SK-N-SH (cell line): ENCODE measurements at regions not wholly inside any gene's neighbourhood (a gene's known extent, or its start where the extent isn't known, plus 50 kb on each side); places are given as distances from the start of the nearest gene placed in this dataset.

Experiments used
- CTCF ChIA-PET: fragments of 300-600, 350-600 bp; formaldehyde crosslinking; extraction: SDS; loops from one replicate; lab custom pipeline; 2021; lab: Yijun Ruan, JAX
- POLR2A ChIA-PET: fragments of 350-600 bp; sonication (Branson Sonifier 250); formaldehyde crosslinking; extraction: SDS; loops from one replicate; lab custom pipeline; 2020; ENCODE audit warnings: antibody characterized with exemption, inconsistent platforms; lab: Yijun Ruan, JAX
- DNase-seq: peaks from one replicate; pipeline ENCODE4 v3.0.0; 2012
- H2AFZ ChIP-seq: fragments of 200-600 bp; sonication (generic); 2 replicates; pipeline ENCODE4 v1.8.1; 2016; ENCODE audit warnings: antibody characterized with exemption, mild to moderate bottlenecking, low read depth
- H3F3A ChIP-seq: fragments of 200-600 bp; sonication (generic); replicated peaks from 2 replicates; pipeline ENCODE3; 2016; ENCODE audit warnings: antibody characterized with exemption, mild to moderate bottlenecking; ENCODE audit not compliant: insufficient read depth
- H3K27ac ChIP-seq, 2 experiments: fragments of 200-500 bp in 1 of 2; fragments of 200-600 bp in 1 of 2; sonication (Bioruptor generic) in 1 of 2; sonication (generic), shearing (Covaris generic) in 1 of 2; 2 replicates each; pipeline versions ENCODE4 v1.5.1 to v1.6.1; 2014 to 2016; ENCODE audit warnings: low read depth in 2 of 2, inconsistent platforms in 1 of 2, low read length in 1 of 2, mild to moderate bottlenecking in 1 of 2, mixed read lengths in 1 of 2
- H3K27me3 ChIP-seq: fragments of 200-600 bp; sonication (generic), shearing (Covaris generic); 2 replicates; pipeline ENCODE4 v1.6.1; 2016; ENCODE audit warnings: mixed run types; ENCODE audit not compliant: insufficient read depth
- H3K36me3 ChIP-seq, 2 experiments: fragments of 200-500 bp in 1 of 2; fragments of 200-600 bp in 1 of 2; sonication (Bioruptor generic) in 1 of 2; sonication (generic) in 1 of 2; replicated peaks in 1 of 2; 2 replicates each; pipeline versions ENCODE3 to v1.5.1; 2014 to 2016; ENCODE audit warnings: low read length in 1 of 2, mild to moderate bottlenecking in 1 of 2; ENCODE audit not compliant: insufficient read depth in 2 of 2, control insufficient read depth in 1 of 2
- H3K4me1 ChIP-seq, 2 experiments: fragments of 200-500 bp in 1 of 2; fragments of 200-600 bp in 1 of 2; sonication (Bioruptor generic) in 1 of 2; sonication (generic), shearing (Covaris generic) in 1 of 2; 2 replicates each; pipeline versions ENCODE4 v1.5.1 to v1.6.1; 2014 to 2016; ENCODE audit warnings: low read depth in 1 of 2, low read length in 1 of 2, mixed run types in 1 of 2; ENCODE audit not compliant: insufficient read depth in 2 of 2, control insufficient read depth in 1 of 2
- H3K4me2 ChIP-seq: fragments of 200-600 bp; sonication (generic), shearing (Covaris generic); 2 replicates; pipeline ENCODE4 v1.6.1; 2017; ENCODE audit warnings: mixed run types
- H3K4me3 ChIP-seq, 2 experiments: fragments of 200-500 bp in 1 of 2; fragments of 200-600 bp in 1 of 2; sonication (Bioruptor generic) in 1 of 2; sonication (generic), shearing (Covaris generic) in 1 of 2; 2 replicates each; pipeline versions ENCODE4 v1.5.1 to v1.8.1; 2014 to 2016; ENCODE audit warnings: low read depth in 2 of 2, inconsistent platforms in 1 of 2, low read length in 1 of 2, mild to moderate bottlenecking in 1 of 2, mixed read lengths in 1 of 2, moderate library complexity in 1 of 2
- H3K79me2 ChIP-seq: fragments of 200-600 bp; sonication (generic); 2 replicates; pipeline ENCODE4 v1.8.1; 2017; ENCODE audit warnings: mild to moderate bottlenecking; ENCODE audit not compliant: insufficient read depth
- H3K9ac ChIP-seq: fragments of 200-600 bp; sonication (generic); 2 replicates; pipeline ENCODE4 v1.6.1; 2017; ENCODE audit warnings: mixed run types
- H3K9me2 ChIP-seq: fragments of 200-600 bp; sonication (generic); 2 replicates; pipeline ENCODE4 v1.6.1; 2017; ENCODE audit warnings: mixed run types
- H3K9me3 ChIP-seq: fragments of 200-600 bp; sonication (generic); 2 replicates; pipeline ENCODE4 v1.6.1; 2017; ENCODE audit warnings: mixed run types, mild to moderate bottlenecking, moderate library complexity
- H4K20me1 ChIP-seq: fragments of 200-600 bp; sonication (generic); 2 replicates; pipeline ENCODE4 v1.6.1; 2017; ENCODE audit warnings: mild to moderate bottlenecking, mixed run types; ENCODE audit not compliant: insufficient read depth
- CHD2 ChIP-seq: fragments of 150-350 bp; IDR thresholded peaks from 2 replicates; pipeline ENCODE4 v1.6.1; 2018; ENCODE audit warnings: low read length; ENCODE audit not compliant: partially characterized antibody
- ELF1 ChIP-seq: IDR thresholded peaks from 2 replicates; pipeline ENCODE4 v1.4.0; 2012
- FOSL2 ChIP-seq: IDR thresholded peaks from 2 replicates; pipeline ENCODE4 v1.4.0; 2012; ENCODE audit warnings: low read depth, mild to moderate bottlenecking, moderate library complexity, borderline replicate concordance
- GABPA ChIP-seq: IDR thresholded peaks from 2 replicates; pipeline ENCODE4 v1.4.0; 2012; ENCODE audit warnings: low read depth, mild to moderate bottlenecking
- GATA2 ChIP-seq: sonication (generic); formaldehyde crosslinking; IDR thresholded peaks from 2 replicates; pipeline ENCODE4 v1.5.0; 2020; ENCODE audit warnings: mild to moderate bottlenecking, missing genetic modification reagents
- MEF2A ChIP-seq: IDR thresholded peaks from 2 replicates; pipeline ENCODE4 v1.4.0; 2012; ENCODE audit warnings: low read depth, borderline replicate concordance
- MXI1 ChIP-seq: IDR thresholded peaks from 2 replicates; pipeline ENCODE4 v1.6.1; 2012; ENCODE audit warnings: mild to moderate bottlenecking, low read depth, low read length, improper control_type of control experiment
- NFIC ChIP-seq: IDR thresholded peaks from 2 replicates; pipeline ENCODE4 v1.4.0; 2012; ENCODE audit warnings: borderline replicate concordance
- NRF1 ChIP-seq: IDR thresholded peaks from 2 replicates; pipeline ENCODE4 v1.6.1; 2012; ENCODE audit warnings: low read depth, mild to moderate bottlenecking, low read length
- RXRA ChIP-seq: IDR thresholded peaks from 2 replicates; pipeline ENCODE4 v1.4.0; 2012; ENCODE audit warnings: low read depth, mild to moderate bottlenecking, borderline replicate concordance
- SMC3 ChIP-seq: IDR thresholded peaks from 2 replicates; pipeline ENCODE4 v1.6.1; 2012; ENCODE audit warnings: low read depth, low read length, improper control_type of control experiment
- TAF1 ChIP-seq: IDR thresholded peaks from 2 replicates; pipeline ENCODE4 v1.6.1; 2012; ENCODE audit warnings: low read depth, mild to moderate bottlenecking, low read length, moderate library complexity, borderline replicate concordance
- TCF12 ChIP-seq: IDR thresholded peaks from 2 replicates; pipeline ENCODE4 v1.4.0; 2012
- WGBS: methylation state at CpG from one replicate; pipeline ENCODE4 v1.1.6; 2017; ENCODE audit warnings: low lambda C conversion rate; 5-methylcytosine and 5-hydroxymethylcytosine counted together
- TF ChIP-seq, protein P1 (sequence below): IDR thresholded peaks from 2 replicates; pipeline ENCODE4 v1.4.0; 2012; ENCODE audit warnings: low read depth, borderline replicate concordance

DNA sequence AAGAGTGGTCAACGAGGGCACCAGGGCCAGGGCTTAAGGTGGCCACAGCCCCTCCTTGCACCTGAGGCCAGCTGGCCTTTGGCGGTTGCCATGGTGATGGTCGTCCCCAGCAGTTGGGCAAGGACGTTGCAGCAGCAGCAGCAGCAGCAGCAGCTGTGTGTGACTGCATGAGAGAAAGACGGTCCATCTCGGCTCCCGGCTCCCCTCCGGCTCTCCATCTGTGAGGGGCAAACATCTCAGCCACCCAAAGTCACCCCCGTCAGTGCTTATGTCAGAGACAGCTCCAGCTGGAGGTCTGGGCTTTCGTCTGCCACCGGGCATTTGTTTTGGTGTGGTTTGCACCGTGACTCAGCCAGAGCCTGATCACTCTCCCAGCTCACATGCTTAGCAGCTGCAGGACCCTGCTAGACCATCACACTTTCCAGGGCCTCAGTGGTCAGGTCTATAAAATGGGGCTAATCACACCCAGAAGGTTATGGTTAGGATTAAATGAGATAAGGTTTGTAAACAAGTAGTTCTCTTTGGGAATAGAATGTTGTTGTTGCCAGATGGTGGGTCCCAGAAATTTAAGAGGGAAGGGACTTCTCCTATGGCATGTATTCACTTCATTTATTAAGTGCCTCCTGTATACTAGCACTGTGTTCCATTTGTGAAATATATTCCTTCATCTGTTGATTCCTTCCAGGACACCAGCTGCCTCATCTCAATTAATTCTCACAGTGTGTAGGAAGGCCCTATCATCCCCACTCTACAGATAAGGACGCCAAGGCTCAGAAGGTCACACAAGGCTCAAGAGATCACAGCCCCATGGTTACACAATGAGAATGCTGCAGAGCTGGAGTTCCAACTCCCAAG, 212.6 kb upstream of the LHX5 start:
- ChIA-PET POLR2A (no interaction called here), CTCF (interaction anchor here (1.1 to 1.4 kb wide), 2 partner anchors 14 to 222 kb away, joined by 4 to 5 read pairs; no protein-coding TSS in a partner anchor)
- no peak overlapping the region for H2AFZ ChIP-seq
- 0 out of 2 replicates have a peak, but pooled peaks cover 5% of the 10 kb centered on the region for H3K27me3 ChIP-seq
- DNase-seq: peak; percentile 61
- H3K36me3 ChIP-seq: no peaks in the 10 kb centered on the region
- no peaks in the 10 kb centered on the region for H3K79me2 ChIP-seq
- H3K9ac ChIP-seq: no peak overlapping the region
- TF ChIP-seq FOSL2: no peak
- no peak for TF ChIP-seq TCF12
- TF ChIP-seq MEF2A: no peak
- TF ChIP-seq NRF1: no peak
- no peak for TF ChIP-seq SMC3
- TF ChIP-seq GABPA: no peak
- TF ChIP-seq, protein P1, sequence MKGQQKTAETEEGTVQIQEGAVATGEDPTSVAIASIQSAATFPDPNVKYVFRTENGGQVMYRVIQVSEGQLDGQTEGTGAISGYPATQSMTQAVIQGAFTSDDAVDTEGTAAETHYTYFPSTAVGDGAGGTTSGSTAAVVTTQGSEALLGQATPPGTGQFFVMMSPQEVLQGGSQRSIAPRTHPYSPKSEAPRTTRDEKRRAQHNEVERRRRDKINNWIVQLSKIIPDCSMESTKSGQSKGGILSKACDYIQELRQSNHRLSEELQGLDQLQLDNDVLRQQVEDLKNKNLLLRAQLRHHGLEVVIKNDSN: no peak
- no peak for TF ChIP-seq ELF1
- no peak for TF ChIP-seq NFIC
- no peak for TF ChIP-seq RXRA
- no peak for TF ChIP-seq CHD2
- TF ChIP-seq, all 33 proteins: peak for 0
- no peak overlapping the region for H3K27ac ChIP-seq
- no peaks in the 10 kb centered on the region for H3K9me2 ChIP-seq
- 27% methylated on average over 9 of the region's 13 CpGs for WGBS
- no peaks in the 10 kb centered on the region; a peak in 1 of 4 replicates for H3K4me1 ChIP-seq
- no peak overlapping the region for H3K4me3 ChIP-seq
- no peaks in the 10 kb centered on the region for H4K20me1 ChIP-seq
- H3K9me3 ChIP-seq: no peaks in the 10 kb centered on the region
- no peaks in the 10 kb centered on the region for H3F3A ChIP-seq
- H3K4me2 ChIP-seq: no peak overlapping the region

DNA sequence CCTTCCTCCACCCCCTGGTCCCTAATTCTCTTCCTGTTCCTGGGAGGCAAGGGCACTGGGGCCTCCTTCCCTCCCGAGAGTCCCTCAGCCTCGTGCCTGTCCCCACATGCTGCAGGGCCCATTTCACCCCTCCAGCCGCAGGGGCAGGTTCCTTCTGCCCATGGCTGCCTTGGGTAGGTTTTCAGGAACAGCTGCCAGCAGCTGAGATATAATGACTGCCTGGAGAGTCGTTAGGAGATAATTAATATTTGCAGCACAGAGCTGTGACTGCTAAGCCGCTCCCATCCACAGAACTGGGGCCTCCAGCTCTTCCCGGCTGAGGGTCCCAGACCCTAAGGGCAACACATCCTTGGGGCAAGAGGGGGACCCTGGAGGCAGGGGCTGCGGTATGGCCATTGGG, 211.9 kb upstream of the LHX5 start:
- Histone ChIP-seq H2AFZ (no peak overlapping the region), H3K4me1 (no peaks in the 10 kb centered on the region; a peak in 1 of 4 replicates), H3K27ac (no peak overlapping the region), H4K20me1 (no peaks in the 10 kb centered on the region), H3K79me2 (no peaks in the 10 kb centered on the region), H3K36me3 (no peaks in the 10 kb centered on the region), H3K4me2 (no peak overlapping the region), H3K9ac (no peak overlapping the region), H3K9me2 (no peaks in the 10 kb centered on the region), H3K27me3 (no peaks in the 10 kb centered on the region), H3K9me3 (no peaks in the 10 kb centered on the region), H3K4me3 (no peak overlapping the region), H3F3A (no peaks in the 10 kb centered on the region)
- 36% methylated on average over 6 of the region's 7 CpGs for WGBS
- ChIA-PET CTCF (interaction anchor here (0.7 to 1.4 kb wide), 3 partner anchors 13 to 222 kb away, joined by 3 to 5 read pairs (median 4); no protein-coding TSS in a partner anchor), POLR2A (no interaction called here)
- TF ChIP-seq MXI1 (no peak), TAF1 (no peak), TCF12 (no peak), GATA2 (CRISPR knock-in tag) (no peak)
- DNase-seq: no peak
